Gastroesophageal sphincter (tissue), 3 donors: ENCODE measurements at regions not wholly inside any gene's neighbourhood (a gene's known extent, or its start where the extent isn't known, plus 50 kb on each side); places are given as distances from the start of the nearest gene placed in this dataset.

Experiments used
- CTCF ChIP-seq, 4 experiments: fragments of 200-600 bp in 2 of 4; fragments of 450-650 bp in 2 of 4; sonication (generic) in 1 of 4; IDR thresholded peaks; one replicate each; pipeline ENCODE4 v1.5.1; 2017 to 2019; ENCODE audit warnings: antibody characterized with exemption in 4 of 4, mild to moderate bottlenecking in 2 of 4, moderate library complexity in 2 of 4
- POLR2AphosphoS5 ChIP-seq: sonication (generic); formaldehyde crosslinking; IDR thresholded peaks from one replicate; pipeline ENCODE4 v1.6.1; 2017; ENCODE audit warnings: antibody characterized with exemption

GRCh38 chr16:35733278-35733965 lies 2274.0 kb downstream of the TP53TG3F start:
- TF ChIP-seq CTCF (IDR thresholded peaks at IDR 0.05) (no peak), POLR2AphosphoS5 (no peak)
